SH-SY5Y (cell line): ENCODE measurements at regions not wholly inside any gene's neighbourhood (a gene's known extent, or its start where the extent isn't known, plus 50 kb on each side); places are given as distances from the start of the nearest gene placed in this dataset.

Experiments used
- GATA2 ChIP-seq: IDR thresholded peaks from 2 replicates; pipeline ENCODE4 v1.6.1; 2011; ENCODE audit warnings: mild to moderate bottlenecking, low read depth, low read length
- GATA3 ChIP-seq: IDR thresholded peaks from 2 replicates; pipeline ENCODE4 v1.6.1; 2011; ENCODE audit warnings: low read depth, mild to moderate bottlenecking, low read length, moderate library complexity

DNA sequence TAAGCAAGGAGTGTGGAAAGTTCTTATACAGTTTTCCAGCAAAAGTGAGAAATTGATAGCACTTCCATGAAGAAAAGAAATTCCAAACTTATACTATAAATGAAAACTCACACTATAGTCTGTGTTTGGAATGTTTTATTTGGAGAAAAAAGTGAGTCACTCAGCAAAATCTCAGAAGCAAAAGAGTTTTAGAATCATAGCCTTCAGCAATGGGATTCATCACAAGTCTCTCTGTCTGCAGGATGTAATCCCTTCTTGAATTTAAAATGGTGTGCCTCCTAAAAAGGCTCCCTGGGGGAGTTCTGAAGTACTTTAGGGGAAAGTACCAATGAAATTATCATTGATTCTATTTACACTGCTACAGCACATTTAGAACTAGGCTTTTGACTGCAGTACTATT, 756.4 kb downstream of the XPNPEP1 start:
- TF ChIP-seq GATA2 (no peak), GATA3 (no peak)
